ENCODE measurements at regions not wholly inside any gene's neighbourhood (a gene's known extent, or its start where the extent isn't known, plus 50 kb on each side); places are given as distances from the start of the nearest gene placed in this dataset.

- no peak for DNase-seq (ENCODE audit: low read depth)
Measured at GRCh38 chr2:42895134-42895790, 102.9 kb upstream of the HAAO start.

DNA sequence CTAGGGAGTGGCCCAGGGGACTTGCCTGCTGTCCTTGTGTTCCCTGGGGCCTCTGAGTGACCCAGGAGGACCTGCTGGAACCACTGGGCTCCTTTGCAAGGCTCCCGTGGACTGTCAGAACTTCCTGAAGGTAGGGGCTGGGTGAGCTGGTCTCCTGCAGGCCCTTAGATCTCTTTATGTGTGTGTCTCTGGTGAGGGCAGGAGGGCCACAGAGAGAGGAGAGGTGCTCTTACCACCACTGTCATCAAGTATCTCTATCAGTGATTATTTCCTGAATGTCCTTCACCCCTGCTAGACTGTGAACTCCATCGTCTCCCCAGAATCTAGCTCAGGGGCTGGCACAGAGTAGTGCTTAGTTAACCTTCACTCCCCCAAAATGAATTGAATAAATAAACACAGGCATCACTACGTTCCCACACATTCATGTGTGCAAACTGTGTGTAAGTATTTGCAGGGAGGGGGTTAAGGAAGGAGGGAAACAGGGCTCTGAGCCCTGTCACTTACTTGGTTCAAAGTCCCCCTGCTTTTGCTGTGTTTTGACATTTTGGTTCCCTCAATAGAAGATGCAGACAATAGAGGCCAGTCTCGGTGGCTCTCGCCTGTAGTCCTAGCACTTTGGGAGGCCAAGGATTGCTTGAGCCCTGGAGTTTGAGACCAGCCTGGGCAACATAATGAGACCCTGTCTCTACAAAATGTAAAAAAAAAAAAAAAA lies 100.8 kb upstream of the HAAO start:
- no peak for DNase-seq (ENCODE audit: low read depth)

GRCh38 chr2:42890791-42891355 lies 98.5 kb upstream of the HAAO start:
- no peak for DNase-seq (ENCODE audit: low read depth)

DNA sequence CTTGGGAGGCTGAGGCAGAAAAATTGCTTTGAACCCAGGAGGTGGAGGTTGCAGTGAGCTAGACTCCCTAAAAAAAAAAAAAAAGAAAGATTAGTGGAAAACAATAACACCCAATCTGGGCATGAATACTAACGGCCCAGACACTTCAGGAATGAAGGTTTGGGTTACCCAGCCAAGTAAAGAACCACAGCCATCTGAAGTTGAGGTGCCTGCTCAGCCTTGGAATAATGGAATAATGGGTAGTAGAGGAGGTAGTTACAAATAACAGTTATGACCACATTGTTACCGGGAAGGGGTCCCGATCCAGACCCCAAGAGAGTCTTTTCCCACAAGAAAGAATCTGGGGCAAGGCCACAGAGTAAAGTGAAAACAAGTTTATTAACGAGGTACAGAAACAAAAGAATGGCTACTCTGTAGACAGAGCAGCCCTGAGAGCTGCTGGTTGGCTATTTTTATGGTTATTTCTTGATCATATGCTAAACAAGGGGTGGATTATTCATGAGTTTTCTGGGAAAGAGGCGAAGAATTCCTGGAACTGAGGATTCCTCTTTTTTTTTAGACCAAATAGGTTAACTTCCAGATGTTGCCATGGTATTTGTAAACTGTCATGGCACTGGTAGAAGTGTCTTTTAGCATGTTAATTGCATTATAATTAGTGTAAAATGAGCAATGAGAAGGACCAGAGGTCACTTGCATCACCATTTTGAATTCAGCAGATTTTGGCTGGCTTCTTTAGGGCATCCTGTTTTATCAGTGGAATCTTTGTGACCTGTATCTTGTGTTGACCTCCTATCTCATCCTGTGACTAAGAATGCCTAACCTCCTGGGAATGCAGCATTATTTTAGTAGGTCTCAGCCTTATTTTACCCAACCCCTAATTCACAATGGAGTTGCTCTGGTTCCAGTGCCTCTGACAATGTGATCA lies 96.2 kb upstream of the HAAO start:
- no peak for DNase-seq (ENCODE audit: low read depth)

DNA sequence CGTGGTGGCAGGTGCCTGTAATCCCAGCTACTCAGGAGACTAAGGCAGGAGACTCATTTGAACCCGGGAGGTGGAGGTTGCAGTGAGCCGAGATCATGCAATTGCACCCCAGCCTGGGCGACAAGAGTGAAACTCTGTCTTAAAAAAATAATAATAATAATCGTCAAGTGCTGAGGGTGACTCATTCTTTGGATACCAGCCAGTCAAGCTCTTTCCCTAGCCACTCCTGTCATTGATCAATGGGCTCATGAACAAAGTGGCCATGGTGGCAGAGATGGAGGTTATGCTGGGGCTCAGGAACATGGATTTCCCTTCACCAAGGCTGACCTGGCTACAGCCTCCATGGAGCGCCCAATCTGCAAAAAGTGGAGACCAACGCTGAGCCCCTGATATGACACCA lies 94.5 kb upstream of the HAAO start:
- DNase-seq (ENCODE audit: low read depth) = no peak

DNA sequence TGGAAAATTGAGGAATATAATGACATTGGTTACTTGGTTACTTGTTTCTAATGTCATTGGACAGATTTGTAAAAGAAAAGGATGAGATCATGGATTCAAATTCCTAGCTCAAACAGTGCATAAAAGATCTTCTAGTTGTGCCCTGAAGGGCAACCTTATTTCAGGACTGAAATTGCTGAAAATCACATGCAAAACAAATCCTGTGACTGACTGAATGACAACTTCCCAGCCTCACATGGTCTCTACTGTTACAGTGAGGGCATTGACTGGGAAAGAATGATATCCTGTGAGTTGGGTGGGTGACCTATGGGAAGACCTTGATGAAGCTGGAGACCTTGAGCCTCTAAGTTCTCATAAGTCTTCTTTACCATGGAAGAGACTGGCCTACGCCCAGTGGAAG lies 90.4 kb upstream of the HAAO start:
- DNase-seq (ENCODE audit: low read depth) = no peak

DNA sequence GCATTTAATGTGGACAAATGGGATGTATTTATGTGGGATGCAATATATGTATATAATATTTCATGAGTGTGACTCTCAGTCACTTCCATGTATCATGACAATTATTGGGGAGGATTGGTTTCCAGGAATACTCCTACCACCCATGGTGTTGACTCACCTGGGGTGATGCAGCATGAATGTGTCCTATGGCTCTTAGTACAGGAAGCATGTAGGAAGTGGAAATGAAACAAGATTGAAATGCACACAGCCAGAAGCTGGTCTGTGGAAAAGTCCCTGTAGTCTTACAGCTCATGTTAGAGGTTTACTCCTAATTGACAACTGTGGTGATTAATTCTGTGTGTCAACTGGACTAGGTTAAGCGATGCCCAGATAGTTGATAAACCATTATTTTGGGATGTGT lies 89.3 kb upstream of the HAAO start:
- no peak for DNase-seq (ENCODE audit: low read depth)

GRCh38 chr2:42880738-42881690 lies 88.6 kb upstream of the HAAO start:
- DNase-seq (ENCODE audit: low read depth) = no peak

DNA sequence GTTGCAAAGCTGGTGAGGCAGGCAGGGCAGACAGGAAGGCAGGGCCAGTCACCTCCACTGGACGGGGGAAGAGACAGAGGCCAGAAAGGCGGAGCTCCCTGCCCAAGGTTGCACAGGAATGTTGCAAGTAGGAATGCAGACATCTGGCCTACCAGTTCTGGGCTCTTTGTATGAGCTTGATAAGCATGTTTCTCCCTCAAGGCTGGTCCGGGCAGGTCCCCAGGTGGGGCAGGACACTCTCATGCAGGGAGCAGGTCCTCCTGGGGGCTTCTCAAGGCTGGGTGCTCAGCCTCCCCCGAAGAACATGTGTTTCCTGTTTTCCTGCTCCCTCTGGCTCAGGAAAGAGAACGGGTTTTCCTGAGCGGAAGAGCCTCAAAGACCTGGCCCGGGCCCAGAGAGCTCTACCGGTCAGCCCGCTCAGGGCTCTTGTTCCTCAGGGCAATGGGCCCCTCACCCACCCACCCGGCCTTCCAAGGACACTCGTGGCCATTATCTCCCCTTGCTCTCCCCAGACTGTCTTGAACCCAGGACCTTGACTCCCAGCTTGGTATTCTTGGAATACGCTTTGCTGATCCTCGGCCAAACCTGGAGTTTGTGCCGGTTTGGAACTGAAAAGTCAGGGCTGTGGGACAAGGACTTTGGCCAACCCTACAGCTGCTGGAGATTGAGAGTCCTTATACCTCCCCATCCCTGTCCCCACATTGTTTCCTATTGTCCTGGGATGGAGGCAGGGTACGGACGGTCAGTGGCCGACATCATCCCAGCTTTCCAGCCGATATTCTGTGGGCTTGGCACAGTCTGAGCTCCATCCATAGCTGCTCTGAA lies 87.7 kb upstream of the HAAO start:
- DNase-seq (ENCODE audit: low read depth) = no peak

DNA sequence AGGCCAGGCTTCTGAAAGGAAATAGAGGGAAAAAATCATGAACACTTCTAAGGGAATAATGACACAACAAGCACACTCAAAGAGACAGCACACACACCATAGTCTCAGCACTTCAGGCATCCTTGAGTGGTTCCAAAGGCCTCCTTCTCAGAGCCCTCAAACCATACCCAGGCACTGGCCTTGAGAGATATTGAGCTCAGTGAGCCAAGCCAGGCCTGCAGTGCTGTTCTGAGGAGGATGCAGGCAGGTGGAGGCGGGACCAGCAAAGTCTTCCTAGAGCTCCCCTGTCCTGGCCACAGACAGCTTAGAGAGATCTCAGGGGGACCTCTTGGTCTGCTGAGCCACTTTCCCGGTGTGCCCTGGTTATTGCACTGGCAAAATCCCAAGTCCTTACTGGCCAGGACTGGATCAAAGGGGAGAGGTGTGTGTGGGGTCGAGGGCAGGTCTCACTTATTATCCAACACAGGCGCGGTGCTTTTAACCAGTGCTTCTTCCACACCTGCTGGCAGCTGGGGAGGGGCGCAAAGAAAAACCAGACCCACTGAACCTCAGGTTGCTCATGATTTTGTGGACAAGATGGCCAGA lies 86.8 kb upstream of the HAAO start:
- no peak for DNase-seq (ENCODE audit: low read depth)

GRCh38 chr2:42878581-42878980 lies 86.2 kb upstream of the HAAO start:
- DNase-seq (ENCODE audit: low read depth) = no peak

DNA sequence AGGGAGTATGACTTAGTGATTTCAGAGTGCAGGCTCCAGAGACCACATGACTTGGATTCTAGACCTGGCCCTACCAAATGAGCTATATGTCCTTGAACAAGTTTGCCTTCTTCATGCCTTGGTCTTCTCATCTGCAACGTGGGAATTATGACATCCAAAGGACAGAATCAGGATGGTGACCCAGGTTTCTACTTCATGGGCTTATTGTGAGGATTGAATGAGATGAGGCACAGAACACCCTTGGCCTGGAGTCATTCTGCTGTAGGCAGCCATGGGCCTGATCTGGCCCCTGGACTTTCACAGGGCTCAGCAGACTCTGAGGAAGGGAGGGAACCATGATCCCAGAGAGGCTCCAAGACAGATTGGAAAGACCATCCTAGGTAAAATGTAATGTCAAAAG lies 85.6 kb upstream of the HAAO start:
- no peak for DNase-seq (ENCODE audit: low read depth)

GRCh38 chr2:42877511-42877910 lies 85.1 kb upstream of the HAAO start:
- DNase-seq (ENCODE audit: low read depth) = no peak

DNA sequence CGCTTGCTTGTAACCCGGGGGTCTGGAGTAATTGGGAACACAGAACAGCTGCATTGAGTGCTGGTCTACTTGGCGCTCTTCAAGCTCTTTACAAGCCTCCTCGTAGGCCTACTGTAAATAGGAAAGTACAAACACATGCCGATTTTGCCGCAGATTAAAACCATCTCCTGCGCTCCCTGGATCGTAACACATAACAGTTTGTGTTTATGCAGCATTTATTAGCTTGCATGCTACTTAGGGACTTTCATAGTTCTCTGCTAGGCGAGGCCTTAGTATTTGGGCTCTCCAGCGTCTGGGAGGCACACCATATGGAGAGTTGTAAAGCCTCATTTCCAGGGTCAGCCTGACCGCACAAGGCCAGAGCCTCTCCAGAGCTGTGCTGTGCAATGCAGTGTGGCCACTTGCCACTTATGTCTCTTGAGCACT lies 84.0 kb upstream of the HAAO start:
- DNase-seq (ENCODE audit: low read depth) = no peak

GRCh38 chr2:42875880-42876279 lies 83.5 kb upstream of the HAAO start:
- no peak for DNase-seq (ENCODE audit: low read depth)

DNA sequence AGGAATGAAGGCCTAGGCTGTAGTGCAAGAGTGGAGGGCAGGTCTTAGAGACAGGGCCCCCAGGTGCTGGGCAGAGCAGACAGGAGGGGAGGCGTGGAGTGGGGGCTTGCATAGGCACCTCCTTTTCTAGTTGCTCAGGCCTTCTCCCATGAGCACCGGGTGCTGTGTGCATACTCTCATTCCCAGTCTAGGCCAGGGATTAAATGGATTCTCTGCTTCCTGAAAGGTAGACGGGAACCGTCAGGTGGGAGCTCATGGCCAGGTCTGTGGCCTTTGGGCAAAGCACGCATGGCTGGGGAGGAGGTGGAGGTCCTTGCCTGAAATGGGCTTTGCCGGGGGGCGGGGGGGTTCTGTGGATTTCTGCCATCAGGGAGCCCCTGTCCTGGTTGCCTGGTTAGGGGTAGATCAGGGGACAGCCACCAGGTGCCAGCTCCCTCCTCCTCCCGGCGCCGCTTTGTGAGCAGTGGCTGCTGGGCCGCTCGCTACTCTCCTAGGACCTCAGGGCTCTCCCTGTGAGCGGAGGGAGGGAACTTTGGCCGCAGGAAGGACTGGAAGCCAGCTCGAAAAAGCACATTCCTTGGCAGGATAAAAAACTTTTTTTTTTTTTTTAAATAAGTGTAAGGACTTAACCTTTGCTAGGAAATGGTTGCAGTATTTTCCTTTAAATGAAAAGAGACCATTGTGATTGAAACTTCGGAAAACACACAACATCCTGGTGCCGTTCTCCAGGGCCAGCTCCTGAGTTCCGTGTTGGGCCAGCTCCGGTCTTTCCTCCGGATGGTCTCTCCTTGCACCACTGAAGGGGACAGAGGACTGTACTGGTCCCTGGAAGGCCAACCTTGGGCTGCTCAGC lies 82.8 kb upstream of the HAAO start:
- no peak for DNase-seq (ENCODE audit: low read depth)

GRCh38 chr2:42872721-42873120 lies 80.3 kb upstream of the HAAO start:
- DNase-seq (ENCODE audit: low read depth) = no peak

DNA sequence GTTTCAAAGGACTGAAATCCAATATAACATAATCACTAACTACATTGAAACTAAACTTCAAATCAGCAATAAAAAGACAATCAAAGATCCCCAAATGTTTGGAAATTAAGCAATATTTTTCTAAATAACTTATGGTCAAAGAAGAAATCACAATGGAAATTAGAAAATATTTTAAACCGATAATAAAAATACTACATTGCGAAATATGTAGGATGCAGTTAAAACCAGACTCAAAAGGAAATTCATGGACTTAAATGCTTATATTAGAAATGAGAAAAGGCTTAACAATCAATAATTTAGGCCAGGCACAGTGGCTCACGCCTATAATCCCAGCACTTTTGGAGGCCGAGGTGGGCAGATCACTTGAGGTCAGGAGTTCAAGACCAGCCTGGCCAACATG lies 79.0 kb upstream of the HAAO start:
- no peak for DNase-seq (ENCODE audit: low read depth)

- DNase-seq (ENCODE audit: low read depth) = no peak
Measured at GRCh38 chr2:42868874-42869273, 76.5 kb upstream of the HAAO start.
